Ascending aorta (tissue), 2 donors: ENCODE measurements at regions not wholly inside any gene's neighbourhood (a gene's known extent, or its start where the extent isn't known, plus 50 kb on each side); places are given as distances from the start of the nearest gene placed in this dataset.

Experiments used
- DNase-seq, 2 donors: peaks; one replicate each; pipeline ENCODE4 v3.0.0-alpha.2; 2019; ENCODE audit warnings: low spot score in 2 of 2
- H3K27ac ChIP-seq, 2 donors: fragments of 200-600 bp; sonication (generic); one replicate each; pipeline ENCODE4 v1.5.1; 2016 to 2017; ENCODE audit warnings: mild to moderate bottlenecking in 1 of 2
- H3K27me3 ChIP-seq: fragments of 200-600 bp; sonication (generic); one replicate; pipeline ENCODE4 v1.5.1; 2017
- H3K36me3 ChIP-seq, 2 donors: fragments of 200-600 bp; sonication (generic); one replicate each; pipeline ENCODE4 v1.5.1; 2016
- H3K4me1 ChIP-seq, 2 donors: fragments of 200-600 bp; sonication (generic); one replicate each; pipeline ENCODE4 v1.5.1; 2016 to 2017; ENCODE audit warnings: mild to moderate bottlenecking in 1 of 2
- H3K4me3 ChIP-seq, 2 donors: fragments of 200-600 bp; sonication (generic); one replicate each; pipeline ENCODE4 v1.5.1; 2016 to 2017; ENCODE audit warnings: mild to moderate bottlenecking in 1 of 2
- H3K9me3 ChIP-seq, 2 donors: fragments of 200-600 bp; sonication (generic); one replicate each; pipeline ENCODE4 v1.5.1; 2016
- intact Hi-C: fragments of 100-400 bp; cut with DNase I; formaldehyde crosslinking; loops from one replicate; pipeline ENCODE4 v1.15.1; 2023
- TF ChIP-seq, protein P1 (sequence below), 3 experiments: fragments of 200-600 bp in 2 of 3; fragments of 450-650 bp in 1 of 3; sonication (generic) in 2 of 3; IDR thresholded peaks; one replicate each; pipeline ENCODE4 v1.5.1; 2016 to 2019; ENCODE audit warnings: antibody characterized with exemption in 3 of 3, mild to moderate bottlenecking in 1 of 3, moderate library complexity in 1 of 3

DNA sequence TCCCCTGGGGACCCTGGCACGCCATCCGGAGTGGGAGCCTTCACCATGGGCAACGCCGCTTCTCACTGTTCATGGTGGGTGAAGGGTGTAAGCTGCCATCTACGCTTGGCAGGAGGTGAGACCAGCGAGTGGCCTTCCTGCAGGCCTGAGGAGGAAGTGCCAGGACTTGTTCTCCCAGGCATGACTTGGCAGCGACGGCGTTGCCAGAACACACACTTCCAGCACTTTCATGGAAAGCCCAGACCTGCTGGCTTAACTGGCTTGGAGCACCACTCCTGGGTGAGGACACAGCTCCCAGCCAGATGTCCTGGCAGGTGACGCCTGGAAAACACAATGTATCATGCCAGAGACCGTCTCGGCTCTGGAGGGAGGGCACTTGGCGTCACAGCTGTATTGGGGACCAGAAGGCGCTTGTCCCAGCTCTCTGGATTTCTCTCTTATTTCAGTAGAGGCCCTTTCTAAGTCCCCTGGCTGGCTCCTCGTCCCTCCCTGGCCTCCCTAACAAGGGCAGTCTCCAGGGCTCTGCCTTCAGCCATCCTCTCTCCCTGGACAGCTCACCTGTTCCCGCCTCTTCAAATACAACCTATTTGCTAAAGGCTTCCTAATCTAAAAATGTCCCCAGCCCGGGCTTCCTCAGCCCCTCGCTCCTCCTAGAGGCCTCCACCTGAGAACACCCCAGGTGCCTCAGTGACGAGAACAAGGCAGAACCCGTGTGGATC, 188.3 kb downstream of the OLFM1 start:
- DNase-seq: no peak
- Histone ChIP-seq H3K27me3 (no peaks in the 10 kb centered on the region), H3K4me3 (no peak overlapping the region), H3K4me1 (no peaks in the 10 kb centered on the region), H3K36me3 (no peaks in the 10 kb centered on the region), H3K27ac (no peak overlapping the region), H3K9me3 (no peaks in the 10 kb centered on the region)
- TF ChIP-seq, protein P1, sequence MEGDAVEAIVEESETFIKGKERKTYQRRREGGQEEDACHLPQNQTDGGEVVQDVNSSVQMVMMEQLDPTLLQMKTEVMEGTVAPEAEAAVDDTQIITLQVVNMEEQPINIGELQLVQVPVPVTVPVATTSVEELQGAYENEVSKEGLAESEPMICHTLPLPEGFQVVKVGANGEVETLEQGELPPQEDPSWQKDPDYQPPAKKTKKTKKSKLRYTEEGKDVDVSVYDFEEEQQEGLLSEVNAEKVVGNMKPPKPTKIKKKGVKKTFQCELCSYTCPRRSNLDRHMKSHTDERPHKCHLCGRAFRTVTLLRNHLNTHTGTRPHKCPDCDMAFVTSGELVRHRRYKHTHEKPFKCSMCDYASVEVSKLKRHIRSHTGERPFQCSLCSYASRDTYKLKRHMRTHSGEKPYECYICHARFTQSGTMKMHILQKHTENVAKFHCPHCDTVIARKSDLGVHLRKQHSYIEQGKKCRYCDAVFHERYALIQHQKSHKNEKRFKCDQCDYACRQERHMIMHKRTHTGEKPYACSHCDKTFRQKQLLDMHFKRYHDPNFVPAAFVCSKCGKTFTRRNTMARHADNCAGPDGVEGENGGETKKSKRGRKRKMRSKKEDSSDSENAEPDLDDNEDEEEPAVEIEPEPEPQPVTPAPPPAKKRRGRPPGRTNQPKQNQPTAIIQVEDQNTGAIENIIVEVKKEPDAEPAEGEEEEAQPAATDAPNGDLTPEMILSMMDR (IDR thresholded peaks at IDR 0.05): no peak
- intact Hi-C loops: no loop called here

DNA sequence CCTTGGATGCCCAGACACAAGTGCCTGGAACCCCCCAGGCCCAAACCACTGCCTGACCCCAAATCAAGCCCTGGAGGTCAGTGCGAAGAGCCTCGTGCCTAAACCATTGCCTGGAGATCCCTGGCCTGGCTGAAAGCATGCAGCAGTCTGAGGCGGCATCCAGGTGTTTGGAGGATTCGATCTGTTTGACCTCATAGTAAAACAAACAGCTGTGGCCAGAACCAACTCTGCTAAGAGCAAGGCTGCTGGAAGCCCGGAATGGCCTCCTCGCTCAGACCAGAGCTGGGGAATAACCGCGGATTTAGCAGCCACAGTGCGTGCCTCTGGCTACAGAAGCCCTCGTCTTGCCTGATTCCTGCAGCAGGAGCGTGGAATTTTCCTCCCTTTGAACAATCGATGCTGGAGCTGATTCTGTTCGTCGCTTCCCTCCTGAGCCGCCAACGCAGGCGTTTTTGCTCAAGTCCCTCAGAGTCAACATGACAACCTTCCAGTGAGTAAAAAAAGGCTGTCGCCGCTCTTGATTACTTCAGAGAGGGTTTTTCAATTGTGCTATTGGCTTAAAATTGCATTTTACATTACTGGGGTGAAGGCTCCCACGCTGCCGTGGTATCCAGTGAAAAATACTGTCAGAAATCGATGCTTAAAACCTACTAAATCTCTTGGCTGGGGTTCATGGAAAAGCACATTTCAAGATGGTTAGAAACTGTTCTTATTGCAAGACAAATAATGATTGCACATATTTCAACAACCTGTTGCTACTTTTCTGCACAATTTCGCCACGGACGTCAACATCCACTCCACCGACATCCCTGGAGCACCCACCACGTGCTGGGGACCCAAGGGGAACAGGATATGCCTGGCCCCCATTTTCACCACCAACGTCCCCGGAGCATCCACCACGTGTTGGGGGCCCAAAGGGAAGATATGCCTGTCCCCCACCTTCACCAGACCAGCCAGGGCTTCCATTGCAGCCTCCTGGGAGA, 190.0 kb downstream of the OLFM1 start:
- no peak for DNase-seq
- H3K27me3 ChIP-seq: no peaks in the 10 kb centered on the region
- H3K4me1 ChIP-seq: no peaks in the 10 kb centered on the region
- H3K9me3 ChIP-seq: no peaks in the 10 kb centered on the region
- no peaks in the 10 kb centered on the region for H3K36me3 ChIP-seq
- intact Hi-C loops: no loop called here
- TF ChIP-seq, protein P1 (IDR thresholded peaks at IDR 0.05): no peak
- H3K4me3 ChIP-seq: no peak overlapping the region
- no peak overlapping the region for H3K27ac ChIP-seq

DNA sequence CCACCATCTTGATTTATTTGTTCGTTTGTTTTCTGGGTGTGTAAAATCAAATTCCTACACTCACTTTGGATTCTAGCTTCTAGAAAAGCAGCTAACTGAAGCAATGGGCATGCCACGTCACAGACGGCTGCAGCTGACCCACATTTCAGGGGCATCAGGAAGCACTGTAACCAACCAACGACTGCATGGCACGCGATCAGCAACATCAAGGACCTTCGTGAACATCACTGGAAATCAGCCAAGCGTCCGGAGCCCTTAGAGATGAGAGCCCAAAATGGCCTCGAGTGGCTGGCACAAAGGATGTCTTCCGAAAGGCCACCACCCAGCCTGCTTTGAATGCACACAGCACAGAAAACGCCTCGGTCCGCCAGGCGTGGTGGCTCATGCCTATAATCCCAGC, 191.1 kb downstream of the OLFM1 start:
- Histone ChIP-seq H3K4me1 (no peaks in the 10 kb centered on the region), H3K36me3 (no peaks in the 10 kb centered on the region), H3K27ac (no peak overlapping the region), H3K4me3 (no peak overlapping the region), H3K9me3 (no peaks in the 10 kb centered on the region), H3K27me3 (no peaks in the 10 kb centered on the region)
- intact Hi-C loops: no loop called here
- no peak for DNase-seq
- TF ChIP-seq, protein P1 (IDR thresholded peaks at IDR 0.05): no peak

DNA sequence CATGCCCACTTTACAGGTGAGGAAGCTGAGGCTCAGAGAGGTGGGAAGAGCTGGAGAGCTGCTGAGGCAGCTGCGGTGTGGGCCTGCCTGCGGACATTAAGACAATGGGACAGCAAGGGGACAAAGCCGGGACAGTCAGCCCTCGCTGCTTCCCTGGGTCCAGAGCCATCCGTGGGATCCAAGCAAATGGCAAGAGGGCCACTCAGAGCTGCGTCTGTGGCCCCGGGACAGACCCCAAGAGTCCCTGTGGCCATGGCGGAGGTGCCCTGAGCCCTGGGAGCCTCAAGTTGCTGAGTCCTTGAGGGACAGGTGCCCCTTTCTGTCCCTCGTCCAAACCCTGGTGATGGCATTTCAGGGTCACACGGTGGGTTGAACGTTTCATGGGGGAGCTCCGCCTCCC, 191.9 kb downstream of the OLFM1 start:
- Histone ChIP-seq H3K36me3 (no peaks in the 10 kb centered on the region), H3K9me3 (no peaks in the 10 kb centered on the region), H3K27me3 (no peaks in the 10 kb centered on the region), H3K4me3 (no peak overlapping the region), H3K4me1 (no peaks in the 10 kb centered on the region), H3K27ac (no peak overlapping the region)
- intact Hi-C loops: no loop called here
- DNase-seq: no peak
- TF ChIP-seq, protein P1 (IDR thresholded peaks at IDR 0.05): no peak

DNA sequence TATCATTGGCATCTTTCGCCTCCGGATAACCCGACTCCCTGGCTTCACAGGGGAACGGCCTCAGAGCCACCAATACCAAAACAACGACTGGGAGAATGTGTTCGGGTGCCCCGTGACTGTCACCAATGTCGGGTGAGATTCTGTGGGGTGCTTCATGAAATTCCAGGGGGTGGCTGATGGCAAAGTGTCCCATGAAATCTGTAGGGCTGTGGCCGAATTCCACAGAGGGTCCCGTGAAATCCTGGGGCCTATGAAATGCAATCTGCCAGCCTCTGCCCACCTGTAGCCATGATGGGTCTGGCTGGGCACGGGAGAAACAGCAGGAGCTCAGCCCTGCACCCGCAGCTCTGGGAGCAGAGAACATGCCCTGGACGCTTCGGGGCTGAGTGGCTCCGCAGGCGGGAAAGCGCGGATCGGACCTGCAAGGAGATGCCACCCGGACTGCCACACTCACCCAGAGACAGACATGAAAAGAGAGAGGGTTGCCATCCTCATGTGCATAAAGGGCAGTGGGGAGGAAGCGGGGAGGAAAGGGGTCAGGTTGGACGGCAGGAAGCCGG, 192.4 kb downstream of the OLFM1 start:
- DNase-seq: no peak
- TF ChIP-seq, protein P1 (IDR thresholded peaks at IDR 0.05): no peak
- Histone ChIP-seq H3K27ac (no peak overlapping the region), H3K4me3 (no peak overlapping the region), H3K9me3 (no peaks in the 10 kb centered on the region), H3K27me3 (no peaks in the 10 kb centered on the region), H3K4me1 (no peaks in the 10 kb centered on the region), H3K36me3 (no peaks in the 10 kb centered on the region)
- intact Hi-C loops: no loop called here
